LNCaP clone FGC (cell line): ENCODE measurements at regions not wholly inside any gene's neighbourhood (a gene's known extent, or its start where the extent isn't known, plus 50 kb on each side); places are given as distances from the start of the nearest gene placed in this dataset.

Experiments used
- DNase-seq: peaks from one replicate; pipeline ENCODE4 v3.0.0-alpha.2; 2011; ENCODE audit warnings: low read depth
- H3K4me3 ChIP-seq: 2 replicates; pipeline ENCODE4 v1.5.1; 2011; ENCODE audit warnings: mild to moderate bottlenecking, low read depth, low read length, control low read depth
- CTCF ChIP-seq: IDR thresholded peaks from 2 replicates; pipeline ENCODE4 v1.5.1; 2012; ENCODE audit warnings: mild to moderate bottlenecking; ENCODE audit not compliant: control insufficient read depth, insufficient read depth; ENCODE audit errors: extremely low read depth

DNA sequence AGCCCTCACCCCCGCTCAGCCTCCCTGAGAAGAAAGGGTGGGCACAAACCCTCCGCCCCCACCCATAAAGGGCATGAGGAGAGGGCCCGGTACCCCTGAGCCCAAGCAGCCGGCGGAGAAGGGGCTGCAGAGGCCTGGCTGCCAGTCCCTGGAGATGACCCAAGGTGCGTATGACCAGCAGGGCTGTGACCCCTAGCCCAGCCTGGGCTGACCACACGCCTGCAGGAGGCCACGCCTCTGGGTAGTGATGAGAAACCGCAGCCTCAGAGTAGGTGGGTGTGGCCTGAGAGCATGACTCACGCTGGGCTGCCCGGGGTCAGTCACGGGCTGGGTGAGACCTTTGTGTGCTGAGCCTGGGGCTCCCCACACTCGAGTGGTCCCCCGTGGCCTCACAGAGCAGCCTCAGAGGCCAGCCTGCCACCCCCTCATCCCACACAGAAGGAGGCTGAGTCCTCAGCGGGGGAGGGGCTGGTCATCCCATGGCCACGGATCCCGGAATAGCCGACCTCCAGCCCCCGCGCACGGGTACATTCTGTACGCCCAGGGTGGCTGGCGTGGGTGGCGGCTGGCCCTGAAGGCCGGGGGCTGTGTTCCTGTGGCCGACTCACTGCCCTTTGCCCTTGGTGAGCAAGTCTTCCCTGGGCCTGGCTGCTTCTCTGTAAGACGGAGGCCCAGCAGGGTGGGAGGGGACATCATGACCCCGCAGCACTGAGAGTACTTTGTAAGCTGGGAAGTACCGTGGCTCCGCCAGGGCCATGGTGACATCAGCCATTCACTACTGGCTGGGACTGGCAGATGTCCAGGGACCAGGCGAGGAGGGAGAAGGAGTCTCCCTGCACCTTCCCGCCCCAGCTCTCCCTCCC lies 110.8 kb upstream of the OTOS start:
- no peak overlapping the region for H3K4me3 ChIP-seq
- no peak for TF ChIP-seq CTCF
- no peak for DNase-seq

DNA sequence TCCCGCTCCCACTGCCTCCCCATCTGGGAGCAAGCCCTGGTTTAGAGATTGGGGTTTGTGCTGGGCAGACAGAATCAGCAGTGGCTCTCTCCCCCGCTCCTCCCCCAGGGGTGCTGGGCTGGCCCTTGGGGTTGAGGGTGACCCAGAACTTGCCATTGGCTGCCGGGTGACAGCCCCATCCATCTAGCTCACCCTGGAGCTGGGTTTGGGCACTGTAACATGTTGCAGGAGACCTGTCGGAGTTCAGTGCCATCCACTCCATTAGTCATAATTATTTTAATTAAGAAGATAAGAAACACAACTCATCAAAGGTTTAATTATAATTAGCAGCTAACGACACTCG lies 111.4 kb upstream of the OTOS start:
- no peak for DNase-seq
- TF ChIP-seq CTCF, result no peak
- no peak overlapping the region for H3K4me3 ChIP-seq

GRCh38 chr2:240252191-240252871 lies 111.9 kb upstream of the OTOS start:
- TF ChIP-seq CTCF, result no peak
- no peak overlapping the region for H3K4me3 ChIP-seq
- DNase-seq, result no peak

- TF ChIP-seq CTCF, result no peak
- no peak overlapping the region for H3K4me3 ChIP-seq
- no peak for DNase-seq
These were observed 112.5 kb upstream of the OTOS start for GRCh38 chr2:240252872-240253511.

- DNase-seq, result no peak
- TF ChIP-seq CTCF, result no peak
- no peak overlapping the region for H3K4me3 ChIP-seq
These were observed 113.2 kb upstream of the OTOS start for GRCh38 chr2:240253583-240254145.

DNA sequence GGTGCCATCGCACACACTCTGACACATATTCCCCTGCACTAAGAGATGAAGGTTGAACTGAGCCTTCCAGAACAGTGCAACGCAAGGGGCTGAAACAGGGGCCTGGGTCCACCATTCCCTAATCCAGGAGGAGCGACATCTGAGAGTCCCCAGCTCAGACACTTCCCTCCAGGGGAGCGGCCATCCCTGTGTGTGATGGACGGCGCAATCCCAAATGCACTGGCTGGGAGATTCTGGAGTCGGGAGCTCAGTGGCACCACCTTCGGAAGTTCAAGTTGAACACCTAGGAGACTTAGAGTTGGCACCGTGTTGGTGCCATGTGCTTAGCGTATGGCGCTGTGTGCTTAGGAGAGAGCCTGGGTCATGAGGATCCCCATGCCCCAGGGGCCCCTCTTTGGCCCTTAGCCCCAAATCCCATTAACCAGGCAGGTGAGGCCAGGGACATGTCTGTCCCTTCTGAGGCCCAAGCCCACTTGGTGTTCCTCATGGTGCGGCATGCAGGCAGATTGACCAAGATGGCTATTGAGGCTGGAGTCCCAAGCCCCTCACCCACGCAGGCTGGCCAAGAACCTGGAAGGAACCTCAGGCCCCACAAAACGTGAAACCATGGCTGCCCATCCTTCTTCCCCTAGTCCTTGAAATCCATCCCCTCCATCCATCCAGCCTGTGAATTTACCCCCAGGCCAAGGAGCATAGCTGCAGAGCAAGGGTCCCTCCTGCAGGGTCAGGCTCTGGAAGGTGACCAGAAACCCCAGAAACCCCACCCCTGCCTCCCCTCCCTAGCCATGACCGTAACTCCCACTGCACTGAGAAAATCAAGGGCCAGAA lies 114.1 kb upstream of the OTOS start:
- no peak for DNase-seq
- TF ChIP-seq CTCF, result no peak
- no peak overlapping the region for H3K4me3 ChIP-seq
